Activated naive CD4-positive, alpha-beta T cell (primary cell): ENCODE measurements at regions not wholly inside any gene's neighbourhood (a gene's known extent, or its start where the extent isn't known, plus 50 kb on each side); places are given as distances from the start of the nearest gene placed in this dataset.

Experiments
- DNase-seq, 4 experiments: peaks; one replicate each; lab custom pipeline; 2025; lab: John Stamatoyannopoulos, UW

GRCh38 chr4:17170131-17170530, 271.7 kb upstream of the LDB2 start:
- no peak for DNase-seq

GRCh38 chr4:17169699-17170098, 271.3 kb upstream of the LDB2 start:
- no peak for DNase-seq

GRCh38 chr4:17168571-17168970, 270.1 kb upstream of the LDB2 start:
- no peak for DNase-seq

- no peak for DNase-seq
Observed at GRCh38 chr4:17166954-17167353, 268.5 kb upstream of the LDB2 start.

GRCh38 chr4:17165286-17165685, 266.8 kb upstream of the LDB2 start:
- DNase-seq, result no peak

- no peak for DNase-seq
Observed at GRCh38 chr4:17164666-17165065, 266.2 kb upstream of the LDB2 start.

- no peak for DNase-seq
Observed at GRCh38 chr4:17163156-17163771, 264.8 kb upstream of the LDB2 start.

GRCh38 chr4:17157304-17157703, 258.9 kb upstream of the LDB2 start:
- DNase-seq, result no peak

- DNase-seq, result no peak
Observed at GRCh38 chr4:17155486-17155885, 257.0 kb upstream of the LDB2 start.

- no peak for DNase-seq
Observed at GRCh38 chr4:17153572-17153971, 255.1 kb upstream of the LDB2 start.

- DNase-seq, result no peak
Observed at GRCh38 chr4:17152941-17153540, 254.6 kb upstream of the LDB2 start.

- no peak for DNase-seq
Observed at GRCh38 chr4:17142232-17142711, 243.8 kb upstream of the LDB2 start.

GRCh38 chr4:17138847-17139246, 240.4 kb upstream of the LDB2 start:
- DNase-seq, result no peak

- no peak for DNase-seq
Observed at GRCh38 chr4:17134565-17134964, 236.1 kb upstream of the LDB2 start.

- no peak for DNase-seq
Observed at GRCh38 chr4:17134100-17134499, 235.7 kb upstream of the LDB2 start.

GRCh38 chr4:17132226-17132625, 233.8 kb upstream of the LDB2 start:
- no peak for DNase-seq

- no peak for DNase-seq
Observed at GRCh38 chr4:17128268-17128667, 229.8 kb upstream of the LDB2 start.

- DNase-seq, result no peak
Observed at GRCh38 chr4:17126321-17126966, 228.0 kb upstream of the LDB2 start.

GRCh38 chr4:17124767-17125166, 226.3 kb upstream of the LDB2 start:
- no peak for DNase-seq

- DNase-seq, result no peak
Observed at GRCh38 chr4:17120761-17121160, 222.3 kb upstream of the LDB2 start.

GRCh38 chr4:17117746-17118145, 219.3 kb upstream of the LDB2 start:
- DNase-seq, result no peak

GRCh38 chr4:17115583-17115982, 217.1 kb upstream of the LDB2 start:
- DNase-seq, result no peak

- DNase-seq, result no peak
Observed at GRCh38 chr4:17112292-17112659, 213.8 kb upstream of the LDB2 start.

GRCh38 chr4:17109126-17109525, 210.7 kb upstream of the LDB2 start:
- no peak for DNase-seq
